H4 (cell line): ENCODE measurements at regions not wholly inside any gene's neighbourhood (a gene's known extent, or its start where the extent isn't known, plus 50 kb on each side); places are given as distances from the start of the nearest gene placed in this dataset.

Source experiments
- DNase-seq: peaks from one replicate; pipeline ENCODE4 v3.0.0-alpha.2; 2015; ENCODE audit warnings: low spot score

DNA sequence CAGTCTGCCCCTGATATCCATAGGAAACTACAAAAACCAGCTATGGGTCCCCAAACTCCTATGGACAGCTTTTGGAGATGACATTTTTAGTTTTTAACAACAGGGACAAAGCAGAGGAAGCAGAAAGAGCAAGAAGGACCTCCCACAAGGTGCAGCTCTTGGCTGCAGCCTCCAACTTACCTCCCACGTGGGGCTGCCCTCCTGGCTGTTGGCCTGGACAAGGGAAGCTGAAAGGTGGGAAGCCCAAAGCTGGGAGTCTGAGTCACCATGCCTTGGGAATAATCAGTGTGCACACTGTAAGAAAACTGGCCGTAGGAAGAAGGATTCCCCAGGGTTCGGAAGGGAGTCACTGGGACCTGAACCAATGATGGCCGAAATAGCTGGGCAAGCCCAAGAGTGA, 51.8 kb upstream of the PAX1 start:
- DNase-seq: no peak

DNA sequence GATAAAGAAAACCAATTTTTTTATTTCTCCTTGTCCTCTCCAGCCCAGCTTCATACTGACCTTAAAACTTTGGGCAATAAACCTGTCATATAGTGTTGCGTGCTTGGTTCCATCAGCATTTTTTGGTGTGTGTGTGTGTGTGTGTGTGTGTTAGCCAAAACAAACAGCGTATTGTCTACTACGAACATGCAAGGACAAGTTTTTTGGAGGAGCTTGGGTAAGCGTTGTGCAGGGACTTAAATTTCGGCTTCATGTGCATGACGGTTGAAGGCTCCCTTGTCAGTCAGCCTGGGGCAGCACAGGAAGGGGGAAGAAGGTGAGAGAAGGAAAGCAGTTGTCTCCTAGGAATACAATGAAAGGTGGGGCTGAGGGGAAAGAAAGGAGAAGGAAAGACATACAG, 62.0 kb upstream of the PAX1 start:
- DNase-seq: no peak

DNA sequence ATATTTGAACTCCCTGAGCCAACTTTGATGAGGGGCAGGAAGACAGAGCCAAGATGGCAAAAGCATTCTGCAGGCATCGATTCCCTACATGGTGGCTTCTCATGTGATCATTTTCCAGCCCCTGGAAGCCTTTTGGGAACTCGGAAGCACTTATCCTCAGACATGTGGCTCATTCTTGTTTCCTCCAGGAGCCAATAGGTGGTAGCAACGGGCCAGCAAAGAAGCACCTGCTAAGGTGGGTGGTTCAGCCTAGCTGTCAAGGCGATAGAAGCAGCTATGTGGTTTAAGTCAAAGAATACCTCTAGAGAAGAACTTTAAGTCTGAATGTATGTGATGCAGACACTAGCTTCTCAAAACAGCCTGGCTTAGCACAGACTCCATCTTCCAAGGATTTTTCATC, 64.9 kb upstream of the PAX1 start:
- peak; percentile 14 for DNase-seq

DNA sequence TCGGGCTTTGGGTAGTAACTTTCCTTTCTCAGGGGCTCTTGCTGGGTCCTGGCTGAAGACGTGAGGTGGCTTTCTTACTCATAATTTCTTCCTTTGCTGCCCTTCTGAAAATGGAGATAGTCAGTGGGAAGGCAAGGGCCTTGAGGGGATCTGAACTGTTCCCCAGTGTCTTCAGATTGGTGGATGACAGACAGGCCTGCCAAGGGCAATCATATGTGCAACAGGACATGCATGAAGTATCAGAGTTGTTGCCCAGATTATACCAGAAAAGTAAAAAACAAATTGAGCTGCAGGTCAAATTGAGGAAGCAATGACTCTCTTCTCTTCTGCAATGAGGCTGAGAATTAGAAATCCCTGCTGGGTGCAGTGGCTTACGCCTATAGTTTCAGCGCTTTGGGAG, 71.6 kb upstream of the PAX1 start:
- no peak for DNase-seq

DNA sequence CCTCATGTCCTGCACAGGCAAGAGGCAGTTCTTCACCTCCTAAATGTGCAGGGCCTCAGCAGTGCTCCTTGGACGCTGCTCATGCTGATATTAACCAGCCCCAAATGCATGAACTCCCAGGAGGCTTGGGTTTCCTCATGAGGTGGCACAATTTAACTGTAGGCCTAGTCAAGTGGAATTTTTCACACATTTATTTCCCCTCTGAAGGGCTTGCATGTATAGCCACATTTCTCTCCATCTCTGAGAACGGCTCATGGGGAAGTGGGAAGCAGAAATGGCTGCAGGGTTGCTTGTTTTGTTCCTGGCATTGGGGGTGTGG, 72.8 kb upstream of the PAX1 start:
- DNase-seq: no peak

DNA sequence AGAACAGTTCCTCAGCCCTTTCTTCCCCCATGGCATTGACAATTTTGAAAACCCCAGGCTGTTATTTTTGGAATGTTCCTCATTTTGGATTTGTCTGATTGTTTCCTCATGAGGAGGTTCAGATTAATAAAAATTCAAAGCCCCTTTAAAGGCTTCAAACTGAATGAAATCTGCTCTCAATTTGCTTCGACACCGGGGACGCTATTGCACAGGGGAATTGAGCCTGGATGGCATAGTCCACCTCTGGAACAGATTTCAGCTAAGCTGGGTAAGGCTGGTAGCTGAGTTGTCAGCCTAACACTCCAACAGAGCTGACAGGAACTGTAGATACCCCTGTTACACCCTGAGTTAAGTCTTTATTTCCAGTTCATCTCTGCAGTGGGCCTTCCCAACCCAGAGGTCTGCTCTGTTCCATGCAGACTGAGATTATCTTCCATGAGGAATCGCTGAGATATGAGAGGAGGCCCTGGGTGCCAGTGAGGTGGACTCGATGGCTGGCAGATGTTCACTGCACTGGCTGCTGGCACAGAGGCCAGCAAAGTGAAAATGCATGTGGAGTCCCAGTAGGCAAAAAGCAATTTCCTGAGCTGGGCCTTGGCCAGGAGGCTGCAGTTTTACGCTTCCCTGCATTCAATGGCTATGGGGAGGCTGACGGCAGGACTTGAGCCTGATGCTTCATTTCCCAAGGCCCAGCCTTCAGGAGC, 73.3 kb upstream of the PAX1 start:
- no peak for DNase-seq

DNA sequence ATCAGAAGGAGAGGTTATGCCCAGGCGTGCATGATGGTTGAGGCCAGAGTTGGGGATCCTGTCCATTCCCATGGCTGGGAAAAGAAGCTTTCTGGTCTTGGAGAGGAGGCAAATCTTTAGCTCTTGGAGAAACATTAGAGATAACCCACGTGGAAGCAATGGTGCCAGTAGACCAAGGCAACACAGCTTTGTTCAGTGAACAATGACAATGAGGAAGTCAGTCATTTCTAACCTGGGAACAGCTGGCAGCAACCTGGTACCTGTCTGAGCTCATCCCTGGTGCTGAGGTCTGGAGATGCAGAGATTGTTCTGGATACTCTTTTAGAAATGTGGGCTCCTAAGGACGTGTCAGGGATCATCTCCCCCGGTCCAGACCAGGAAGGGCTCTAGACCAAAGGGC, 76.7 kb upstream of the PAX1 start:
- no peak for DNase-seq

DNA sequence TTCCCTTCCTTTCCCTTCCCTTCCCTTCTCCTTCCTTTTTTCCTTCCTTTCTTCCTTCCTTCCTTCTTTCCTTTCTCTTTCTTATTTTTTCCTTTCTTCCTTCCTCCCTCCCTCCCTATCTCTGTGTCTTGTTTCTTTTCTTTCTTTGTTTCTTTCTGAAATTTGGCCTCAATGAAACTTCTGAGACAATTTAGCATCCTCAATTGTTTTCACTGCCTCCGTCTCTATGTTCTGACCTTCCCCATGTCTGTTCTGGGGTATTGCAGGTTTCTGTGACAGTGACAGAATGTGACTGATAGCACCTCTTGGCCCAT, 81.7 kb upstream of the PAX1 start:
- no peak for DNase-seq

DNA sequence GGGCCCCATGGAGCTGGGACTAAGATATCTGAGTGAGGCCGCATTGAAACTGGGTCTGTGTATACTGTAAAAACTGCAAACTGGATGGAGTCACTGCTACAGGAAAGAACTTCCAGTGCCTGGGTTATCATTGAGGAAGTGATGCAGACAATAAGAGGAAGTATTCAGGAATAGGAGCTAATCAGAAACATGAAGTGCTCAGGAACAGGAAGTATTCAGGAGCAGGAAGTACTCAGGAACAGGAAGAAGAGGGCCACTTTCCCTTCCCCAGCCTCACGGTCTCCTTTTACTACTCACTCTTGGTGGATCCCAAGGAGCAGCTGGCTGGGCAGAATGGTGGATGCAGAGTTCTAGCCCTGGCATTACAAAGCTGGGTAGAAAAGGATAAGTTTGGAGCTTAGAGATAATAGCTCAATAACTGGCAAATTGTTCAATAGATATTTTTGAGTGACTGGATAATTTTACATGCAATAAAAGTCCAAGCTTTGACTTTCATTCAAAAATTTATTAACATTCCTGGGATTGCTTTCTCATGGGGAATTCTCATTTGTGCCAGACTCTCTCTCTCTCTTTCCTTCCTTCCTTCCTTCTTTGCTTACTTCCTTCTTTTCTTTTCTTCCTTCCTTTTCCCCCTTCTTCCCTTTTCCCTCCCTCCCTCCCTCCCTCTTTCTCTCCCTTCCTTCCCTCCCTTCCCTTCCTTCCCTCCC, 82.2 kb upstream of the PAX1 start:
- no peak for DNase-seq

DNA sequence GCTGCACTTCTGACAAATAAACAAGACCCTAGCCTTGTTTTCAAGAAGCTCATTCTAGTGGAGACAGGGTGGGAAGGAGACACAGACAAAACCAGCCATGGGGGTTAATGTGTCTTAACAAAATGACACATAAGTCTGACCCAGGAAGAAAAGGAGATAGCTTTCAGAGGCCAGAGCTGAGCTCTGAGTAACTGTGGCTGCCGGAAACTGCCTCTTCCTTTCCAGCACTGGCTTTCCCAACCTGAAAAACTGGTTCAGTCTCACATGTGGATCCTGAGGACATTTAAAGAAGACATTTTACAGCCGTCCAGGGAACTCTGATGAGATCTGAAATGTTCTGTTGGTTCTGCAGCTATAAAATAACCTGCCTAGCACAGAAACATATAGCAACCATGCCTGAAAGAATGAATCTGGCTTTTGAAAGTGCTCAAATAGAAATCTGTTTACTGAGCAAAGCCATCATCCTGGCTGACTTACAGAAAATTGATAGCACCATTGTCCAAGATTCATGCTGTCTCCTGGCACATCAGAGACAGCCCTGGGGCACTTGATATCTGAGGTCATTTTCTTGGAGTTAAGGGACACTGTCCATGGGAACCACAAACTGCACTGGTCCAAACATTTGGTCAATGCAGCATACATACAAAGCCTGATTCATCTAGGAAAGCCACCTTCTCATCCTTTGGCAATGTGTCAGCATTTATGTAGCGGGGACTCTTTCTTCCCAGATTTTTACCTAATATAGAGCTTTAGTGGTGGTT, 83.2 kb upstream of the PAX1 start:
- DNase-seq: no peak

DNA sequence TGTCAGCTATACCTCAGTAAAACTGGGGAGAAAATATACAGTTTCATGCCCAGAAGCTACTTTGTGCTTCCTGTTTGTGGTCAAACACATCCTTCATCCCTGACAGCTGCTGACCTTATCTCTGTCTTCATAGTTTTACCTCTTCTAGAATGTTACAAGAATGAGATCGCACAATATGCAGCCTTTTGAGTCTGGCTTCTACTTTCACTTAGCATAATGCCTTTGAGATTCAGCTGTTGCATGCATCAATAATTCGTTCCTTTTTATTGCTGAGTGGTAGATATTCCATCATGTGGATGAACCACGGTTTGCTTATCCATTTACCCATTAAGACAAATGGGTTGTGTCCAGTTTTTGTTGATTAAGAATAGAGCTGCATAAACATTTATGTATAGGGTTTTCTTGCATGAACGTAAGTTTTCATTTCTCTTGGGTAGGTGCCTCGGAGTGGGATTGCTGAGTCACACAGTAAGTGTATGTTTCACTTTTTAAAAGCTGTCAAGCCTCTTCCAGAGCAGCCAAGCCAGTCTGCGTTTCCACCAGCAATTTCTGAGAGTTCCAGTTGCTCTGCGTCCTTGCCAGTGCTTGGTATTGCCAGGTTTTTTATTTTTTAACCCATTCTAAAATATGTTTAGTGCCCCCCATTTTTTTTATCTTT, 86.6 kb upstream of the PAX1 start:
- peak; percentile 40 for DNase-seq

DNA sequence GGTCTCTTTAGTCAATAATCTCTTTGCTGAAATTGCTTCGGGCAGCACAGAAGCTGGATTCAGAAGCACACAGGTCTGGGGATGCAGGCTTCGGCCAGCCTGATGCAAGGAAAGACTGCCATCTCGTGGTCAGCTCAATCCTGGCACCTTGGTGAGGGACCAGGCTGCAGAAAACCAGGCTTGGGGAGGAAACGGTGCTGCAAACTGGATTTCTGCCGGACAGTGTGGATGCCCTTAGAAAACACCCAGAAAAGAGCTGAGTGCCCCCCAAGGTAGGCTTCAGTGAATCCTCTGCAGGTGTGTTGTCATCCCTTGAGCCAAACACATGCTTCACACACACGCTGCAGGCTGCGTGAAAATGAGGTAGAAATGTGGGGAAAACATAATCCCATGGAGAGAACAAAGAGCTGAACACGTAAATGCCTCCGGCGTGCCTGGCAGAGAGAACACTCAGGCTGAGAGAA, 89.8 kb upstream of the PAX1 start:
- peak; percentile 67 for DNase-seq

DNA sequence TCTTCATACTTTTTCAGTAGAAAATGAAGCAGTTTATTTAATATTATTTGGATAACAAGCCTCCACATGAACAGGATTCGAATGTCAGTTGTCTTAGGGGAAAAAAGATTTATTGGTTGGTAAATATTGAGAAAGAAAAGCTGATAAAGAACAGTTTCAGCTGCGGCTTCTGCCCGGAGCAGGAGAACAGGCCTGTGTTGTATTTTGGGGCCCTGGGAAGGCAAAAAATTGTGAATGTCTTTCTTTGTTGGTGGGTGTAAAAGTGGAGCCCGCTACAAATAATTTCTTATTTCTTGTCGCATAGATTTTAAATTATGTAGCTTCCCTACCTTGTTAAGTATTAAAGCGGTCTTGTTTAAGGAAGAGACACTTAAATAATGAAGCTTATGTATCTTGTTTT, 90.5 kb upstream of the PAX1 start:
- no peak for DNase-seq

DNA sequence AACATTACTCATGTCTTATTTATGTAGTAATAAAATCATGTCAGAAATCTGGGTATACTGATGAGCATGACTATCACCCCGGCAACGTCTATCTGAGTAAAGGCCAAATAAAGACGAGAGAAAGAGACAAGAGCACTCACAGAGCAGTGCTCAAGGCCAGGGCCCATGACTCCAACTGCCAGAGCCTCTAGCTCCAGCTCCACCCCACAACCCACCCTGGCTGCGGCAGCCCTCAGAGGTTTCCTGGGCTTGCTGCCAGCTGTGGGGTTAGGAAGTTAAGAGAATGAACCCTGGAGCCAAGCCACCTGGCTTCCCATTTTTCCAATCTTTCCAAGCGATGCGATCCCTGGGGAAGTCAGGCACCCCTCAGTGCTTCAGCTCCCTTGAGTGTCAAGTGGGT, 92.0 kb upstream of the PAX1 start:
- DNase-seq: peak; percentile 45

DNA sequence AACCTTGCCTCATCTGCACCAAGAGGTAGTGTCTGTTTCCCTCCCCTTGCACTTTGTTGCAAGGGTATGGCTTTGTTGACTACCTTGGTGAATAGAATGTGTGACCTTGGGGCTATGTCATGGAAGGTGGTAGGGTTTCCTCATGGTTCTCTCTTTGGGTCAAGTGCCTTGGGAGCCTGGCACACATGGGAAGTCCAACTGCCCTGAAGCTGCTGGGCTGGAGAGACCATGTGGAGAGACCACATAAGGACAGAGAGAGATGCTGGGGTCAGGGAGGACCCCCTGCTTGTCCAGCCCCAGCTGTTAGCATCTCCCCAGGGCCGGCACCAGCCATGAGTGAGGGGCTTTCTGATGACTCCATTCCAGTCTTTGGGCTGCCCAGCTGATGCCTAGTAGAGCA, 95.5 kb upstream of the PAX1 start:
- no peak for DNase-seq

DNA sequence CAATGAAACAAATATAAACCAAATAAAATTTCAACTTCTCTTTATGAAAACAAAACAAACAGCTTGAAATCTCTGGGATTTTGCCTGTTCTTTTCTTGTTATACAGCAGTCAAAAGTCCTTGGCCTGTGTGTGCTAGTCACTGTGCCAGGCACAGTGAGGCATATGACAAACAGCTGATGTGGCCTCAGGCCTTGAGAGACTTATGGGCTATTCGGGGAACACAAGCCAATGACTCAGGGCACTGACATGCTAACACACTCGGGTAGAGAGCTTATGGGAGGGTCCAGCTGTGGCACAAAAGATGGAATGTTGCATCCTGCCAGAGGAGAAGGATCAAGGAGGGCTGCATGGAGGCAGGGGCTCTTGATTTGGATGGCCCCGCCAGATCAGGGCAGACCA, 95.4 kb upstream of the NKX2-2 start:
- peak; percentile 84 for DNase-seq

DNA sequence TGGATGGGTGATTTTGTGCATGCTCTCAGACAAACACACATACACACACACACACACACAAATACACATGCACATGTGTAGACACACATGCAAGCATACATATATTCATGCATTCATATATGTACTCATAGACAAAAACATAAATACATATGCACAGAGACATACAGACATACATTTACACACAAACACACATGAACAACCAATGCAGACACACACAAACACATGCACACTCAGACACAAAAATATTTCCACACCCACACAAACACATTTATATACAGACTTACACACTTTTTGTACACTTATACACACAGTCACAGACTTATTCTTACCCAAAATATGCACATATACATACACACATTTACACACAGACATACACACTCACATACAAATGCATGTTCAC, 94.9 kb upstream of the NKX2-2 start:
- no peak for DNase-seq

DNA sequence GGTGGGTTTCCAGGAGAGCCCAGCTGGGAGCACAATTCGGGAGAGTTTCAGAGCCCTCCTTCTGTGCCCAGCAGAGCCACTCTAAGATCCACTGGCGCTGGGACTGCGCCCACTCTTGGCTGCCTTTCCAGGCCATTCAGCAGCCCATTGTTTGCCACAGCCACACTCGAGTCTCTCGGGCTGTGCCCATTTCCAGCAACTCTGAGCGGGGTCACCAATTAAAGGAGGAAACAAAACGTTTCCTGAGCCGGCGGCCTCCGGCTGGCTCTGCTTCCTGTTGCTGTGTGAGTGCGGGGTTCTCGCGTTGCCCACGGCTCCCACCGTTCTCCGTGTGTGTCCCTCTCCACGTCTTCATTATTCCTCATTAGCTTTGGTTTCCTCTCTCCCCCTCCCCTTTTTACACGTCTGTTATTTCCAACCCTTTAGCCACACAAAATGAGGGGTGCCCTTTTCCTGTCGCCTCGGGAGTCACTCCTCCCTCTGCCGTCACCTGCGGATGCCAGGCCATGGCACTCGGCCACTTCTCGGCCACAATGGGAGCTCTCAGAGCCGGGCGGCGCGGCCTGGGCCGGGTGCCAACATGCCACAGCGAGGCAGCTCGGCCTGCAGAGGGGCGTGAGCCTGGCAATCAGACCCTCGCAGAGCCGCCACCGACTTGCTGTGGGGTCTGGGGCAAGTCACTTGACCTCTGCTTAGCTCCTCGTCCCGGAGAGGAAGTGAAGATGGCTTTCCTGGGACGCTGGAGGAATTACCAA, 94.3 kb upstream of the NKX2-2 start:
- DNase-seq: peak; percentile 66

DNA sequence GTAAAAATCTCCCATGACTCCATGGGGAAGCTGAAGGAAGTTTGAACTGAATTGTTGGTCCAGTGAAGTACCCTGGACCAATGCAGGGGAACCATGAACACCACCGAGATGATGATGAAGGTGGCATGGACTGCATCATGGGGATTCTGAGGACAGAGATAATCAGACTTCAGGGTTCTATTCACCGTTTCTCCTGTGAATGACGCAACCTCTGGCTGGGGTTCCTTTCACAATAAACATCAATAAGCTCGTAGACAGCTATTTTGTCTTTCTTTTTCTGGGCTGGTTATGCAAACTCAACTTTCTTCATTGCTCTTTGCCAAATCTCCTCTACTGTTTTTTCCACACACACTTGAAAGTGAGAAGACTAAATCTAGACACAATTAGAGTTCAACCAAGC, 87.9 kb upstream of the NKX2-2 start:
- DNase-seq: no peak

DNA sequence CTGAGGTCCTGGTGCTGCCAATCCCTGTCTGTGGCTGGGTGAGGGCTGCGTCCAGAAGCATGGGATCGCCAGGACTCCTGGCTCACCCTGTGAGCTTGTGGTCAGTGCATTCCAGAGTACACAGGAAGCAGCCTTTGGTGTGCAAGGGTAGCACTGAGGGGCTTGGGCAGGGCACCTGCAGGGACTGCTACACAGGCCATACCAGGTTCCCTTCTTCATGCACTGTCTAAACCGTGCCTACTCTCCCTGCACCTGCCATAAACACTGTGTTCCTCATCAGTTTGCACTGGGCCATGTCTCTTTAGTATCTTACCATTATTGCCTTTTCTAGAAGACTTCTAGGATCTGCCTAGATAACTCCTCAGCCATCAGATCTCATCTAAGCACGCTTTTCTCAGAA, 72.8 kb upstream of the NKX2-2 start:
- no peak for DNase-seq

DNA sequence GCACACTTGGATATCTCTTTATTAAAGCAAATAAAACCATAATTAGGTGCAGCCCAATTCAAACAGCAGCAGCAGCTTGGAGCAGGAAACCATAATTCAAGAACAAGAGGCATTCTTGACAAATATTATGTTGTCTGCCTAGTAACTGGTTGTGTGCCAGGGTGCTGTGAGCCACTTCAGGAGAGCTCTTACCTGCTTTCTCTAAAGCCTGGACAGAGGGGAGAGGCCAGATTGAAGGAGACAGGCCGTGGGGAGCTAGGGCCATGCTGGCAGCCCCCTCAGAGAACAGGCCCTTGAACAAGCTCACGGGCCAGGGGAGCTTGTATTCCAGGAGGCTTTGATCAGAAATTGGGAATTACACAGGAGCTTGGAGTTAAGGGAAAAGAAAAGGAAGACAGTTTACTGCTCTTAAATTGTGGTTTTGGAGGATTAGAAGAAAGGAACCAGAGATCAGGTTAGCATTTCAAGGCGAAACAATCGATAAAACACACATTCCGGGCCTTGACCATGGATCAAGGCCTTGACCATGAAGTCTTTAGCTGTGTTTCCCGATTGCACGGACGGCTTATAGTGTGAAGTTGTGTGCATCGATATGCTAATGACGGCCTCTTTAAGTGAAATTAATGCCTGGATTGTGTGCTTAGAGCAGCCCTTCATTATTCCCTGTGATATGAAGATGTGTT, 69.8 kb upstream of the NKX2-2 start:
- no peak for DNase-seq
